WI38 (cell line): ENCODE measurements at regions not wholly inside any gene's neighbourhood (a gene's known extent, or its start where the extent isn't known, plus 50 kb on each side); places are given as distances from the start of the nearest gene placed in this dataset.

Source experiments
- H3K4me3 ChIP-seq: 2 replicates; pipeline ENCODE4 v1.5.1; 2011; ENCODE audit warnings: low read depth, mild to moderate bottlenecking, control low read depth, low read length
- TF ChIP-seq, protein P1 (sequence below): IDR thresholded peaks from 2 replicates; pipeline ENCODE4 v1.5.1; 2012; ENCODE audit warnings: low read depth, mild to moderate bottlenecking, control low read depth, low read length

DNA sequence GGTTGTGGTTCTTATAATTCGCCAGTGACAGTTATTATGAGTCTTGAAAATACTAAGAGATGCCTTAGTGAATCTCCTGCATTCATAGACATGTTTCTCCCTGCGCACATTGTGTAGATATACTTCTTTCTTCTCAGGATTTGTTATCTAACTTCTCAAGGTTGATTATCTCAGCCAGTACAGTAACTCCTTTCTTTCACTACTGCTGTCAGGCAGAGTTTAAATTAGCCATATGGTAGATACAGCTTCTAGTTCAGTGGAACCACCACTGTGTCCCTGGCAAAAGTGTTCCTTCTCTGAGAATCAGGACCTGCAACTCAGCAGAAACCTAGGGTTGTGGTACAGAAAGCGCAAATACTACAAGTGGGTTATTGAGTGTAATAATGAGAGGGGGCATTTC is 175.0 kb upstream of the SGO1 start:
- H3K4me3 ChIP-seq, result no peak overlapping the region
- TF ChIP-seq, protein P1, sequence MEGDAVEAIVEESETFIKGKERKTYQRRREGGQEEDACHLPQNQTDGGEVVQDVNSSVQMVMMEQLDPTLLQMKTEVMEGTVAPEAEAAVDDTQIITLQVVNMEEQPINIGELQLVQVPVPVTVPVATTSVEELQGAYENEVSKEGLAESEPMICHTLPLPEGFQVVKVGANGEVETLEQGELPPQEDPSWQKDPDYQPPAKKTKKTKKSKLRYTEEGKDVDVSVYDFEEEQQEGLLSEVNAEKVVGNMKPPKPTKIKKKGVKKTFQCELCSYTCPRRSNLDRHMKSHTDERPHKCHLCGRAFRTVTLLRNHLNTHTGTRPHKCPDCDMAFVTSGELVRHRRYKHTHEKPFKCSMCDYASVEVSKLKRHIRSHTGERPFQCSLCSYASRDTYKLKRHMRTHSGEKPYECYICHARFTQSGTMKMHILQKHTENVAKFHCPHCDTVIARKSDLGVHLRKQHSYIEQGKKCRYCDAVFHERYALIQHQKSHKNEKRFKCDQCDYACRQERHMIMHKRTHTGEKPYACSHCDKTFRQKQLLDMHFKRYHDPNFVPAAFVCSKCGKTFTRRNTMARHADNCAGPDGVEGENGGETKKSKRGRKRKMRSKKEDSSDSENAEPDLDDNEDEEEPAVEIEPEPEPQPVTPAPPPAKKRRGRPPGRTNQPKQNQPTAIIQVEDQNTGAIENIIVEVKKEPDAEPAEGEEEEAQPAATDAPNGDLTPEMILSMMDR, result no peak

DNA sequence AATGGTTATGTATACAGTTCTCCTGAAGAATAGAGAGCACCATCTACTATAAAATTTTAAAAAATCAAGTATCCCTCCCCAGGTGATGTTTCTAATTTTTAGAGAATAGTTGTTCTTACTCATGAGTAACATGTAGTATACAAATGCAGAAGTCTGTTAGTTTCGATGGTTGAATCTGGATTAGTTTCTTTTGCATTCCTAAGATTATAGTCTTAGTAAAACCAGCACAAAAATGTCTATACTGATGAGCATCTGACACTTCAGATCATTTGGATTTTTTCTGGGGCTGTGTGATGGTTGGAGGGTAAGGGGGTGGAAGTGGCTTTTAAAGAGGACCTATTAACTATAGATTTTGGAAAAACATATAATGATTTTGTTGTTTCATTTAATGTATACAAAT is 167.3 kb upstream of the SGO1 start:
- TF ChIP-seq, protein P1, result no peak
- H3K4me3 ChIP-seq, result no peak overlapping the region

DNA sequence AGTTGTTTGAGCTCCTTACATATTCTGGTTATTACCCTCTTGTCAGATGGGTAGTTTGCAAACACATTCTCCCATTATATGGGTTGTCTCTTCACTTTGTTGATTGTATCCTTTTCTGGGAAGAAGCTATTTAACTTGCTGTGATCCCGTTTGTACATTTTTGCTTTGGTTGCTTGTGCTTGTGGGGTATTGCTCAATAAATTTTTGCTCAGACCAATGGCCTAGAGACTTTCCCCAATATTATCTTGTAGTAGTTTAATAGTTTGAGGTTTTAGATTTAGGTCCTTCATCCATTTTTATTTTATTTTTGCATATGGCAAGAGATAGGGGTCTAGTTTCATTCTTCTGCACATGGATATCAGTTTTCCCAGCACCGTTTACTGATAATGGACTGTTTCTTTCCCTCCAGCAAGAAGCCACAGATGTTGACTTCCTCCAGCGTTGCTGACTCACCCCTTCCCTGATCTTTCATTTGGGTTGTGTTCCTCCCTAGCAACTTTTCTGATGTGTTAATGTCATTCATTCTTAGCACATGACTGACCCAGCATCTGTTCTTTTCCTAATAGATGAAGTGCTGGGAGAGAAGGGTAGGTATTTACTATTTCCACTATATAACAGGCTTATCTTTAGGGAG is 166.7 kb upstream of the SGO1 start:
- H3K4me3 ChIP-seq, result no peak overlapping the region
- TF ChIP-seq, protein P1, result no peak

DNA sequence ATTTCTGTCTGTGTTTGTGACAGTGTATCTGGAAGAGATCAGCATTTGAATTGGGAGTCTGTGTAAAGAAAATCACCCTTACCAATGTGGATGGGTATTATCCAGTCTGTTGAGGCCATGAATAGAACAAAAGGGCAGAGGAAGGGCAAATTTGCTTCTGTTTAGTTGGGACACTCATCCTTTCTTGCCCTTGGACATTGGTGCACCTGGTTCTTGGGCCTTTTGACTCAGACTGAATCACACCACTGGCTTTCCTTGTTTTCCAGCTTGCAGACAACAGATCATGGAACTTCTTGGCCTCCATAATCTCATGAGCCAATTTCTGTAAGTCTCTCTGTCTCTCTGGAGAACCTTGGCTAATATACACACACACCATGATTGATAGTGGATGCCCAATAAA is 164.4 kb upstream of the SGO1 start:
- TF ChIP-seq, protein P1, result no peak
- no peak overlapping the region for H3K4me3 ChIP-seq

DNA sequence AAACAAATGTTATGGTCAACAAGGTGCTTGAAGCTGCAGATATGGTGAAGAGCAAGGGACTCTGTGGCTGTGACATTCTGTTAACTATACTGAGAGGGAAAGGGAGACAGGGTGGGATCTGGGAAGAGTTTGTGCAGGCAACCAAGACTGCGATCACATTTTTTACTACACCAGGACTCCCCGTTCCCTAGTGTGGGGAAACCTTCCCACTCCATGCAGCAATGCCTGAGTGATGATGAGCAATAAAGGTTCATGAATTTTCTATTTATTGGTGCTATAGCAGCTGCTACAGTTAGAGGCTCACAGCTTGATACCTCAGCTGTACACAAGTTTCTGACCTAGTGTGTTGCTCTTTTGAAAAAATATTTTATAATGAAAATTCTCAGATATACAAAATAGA is 160.9 kb upstream of the SGO1 start:
- TF ChIP-seq, protein P1, result no peak
- H3K4me3 ChIP-seq, result no peak overlapping the region

DNA sequence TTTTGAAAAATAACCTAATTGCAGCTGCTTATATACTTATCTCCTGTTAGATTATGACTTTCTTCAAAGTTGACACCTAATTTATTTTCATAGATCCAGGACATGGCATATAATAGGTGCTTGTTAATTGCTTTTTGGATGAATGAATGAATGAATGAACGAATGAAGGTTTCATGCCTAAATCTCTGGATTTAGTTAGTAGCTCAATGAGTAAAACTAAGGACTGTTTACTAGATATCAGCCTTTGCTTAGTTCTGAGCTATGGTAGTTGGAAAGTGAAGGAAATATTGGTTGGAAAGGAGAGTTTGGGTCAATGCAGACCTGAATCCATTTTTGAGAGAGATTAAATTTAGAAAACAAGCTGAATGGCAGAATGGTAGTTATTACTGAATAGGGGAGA is 160.4 kb upstream of the SGO1 start:
- TF ChIP-seq, protein P1, result no peak
- H3K4me3 ChIP-seq, result no peak overlapping the region

DNA sequence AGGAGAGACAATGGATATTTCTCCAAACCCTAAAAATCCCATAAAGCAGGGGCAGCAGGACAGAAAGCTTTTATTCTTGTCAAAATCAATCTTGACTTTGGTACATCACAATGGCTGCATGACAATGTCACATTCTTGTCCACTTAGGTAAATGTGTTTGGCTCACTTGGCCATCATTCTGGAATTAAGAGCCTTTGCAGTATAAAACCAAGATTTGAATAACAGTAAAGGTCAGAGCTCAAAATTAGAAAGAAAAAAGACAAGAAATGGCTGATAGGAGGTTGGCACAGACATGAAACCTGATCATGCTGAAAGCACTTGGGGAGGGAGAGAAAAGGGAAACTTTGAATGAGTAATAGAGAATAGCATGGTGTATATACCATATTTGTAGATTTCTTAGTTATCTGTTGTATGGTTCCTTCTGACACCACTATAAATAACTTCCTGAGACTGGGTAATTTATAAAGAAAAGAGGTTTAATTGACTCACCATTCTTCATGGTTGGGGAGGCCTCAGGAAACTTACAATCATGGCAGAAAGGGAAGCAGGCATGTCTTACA is 158.5 kb upstream of the SGO1 start:
- no peak overlapping the region for H3K4me3 ChIP-seq
- TF ChIP-seq, protein P1, result no peak
